ENCODE measurements at regions not wholly inside any gene's neighbourhood (a gene's known extent, or its start where the extent isn't known, plus 50 kb on each side); places are given as distances from the start of the nearest gene placed in this dataset.
A peak's percentile ranks its signal among the peaks of the same experiment; 100 is the strongest.

DNA sequence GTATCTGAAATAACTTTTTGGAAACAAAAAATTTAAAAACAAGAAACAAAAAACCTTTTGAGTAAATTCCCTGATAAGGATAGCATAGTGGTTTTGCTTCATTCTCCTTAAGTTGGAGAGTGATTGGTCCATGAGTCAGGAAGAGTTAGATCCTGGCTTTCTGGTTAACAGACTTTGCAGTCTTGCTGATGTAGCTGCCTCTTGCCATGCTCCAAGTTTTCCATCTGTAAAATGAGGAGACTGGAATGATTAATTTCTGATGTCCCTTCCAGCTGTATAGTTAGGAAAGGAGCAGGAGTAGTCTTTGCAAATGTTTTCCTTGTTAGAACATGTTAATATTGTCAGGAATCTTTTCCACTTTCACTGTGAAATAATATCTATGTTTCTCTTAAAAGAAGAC is 266.6 kb downstream of the DNAJB9 start:
- Histone ChIP-seq H3K4me2 (no peak overlapping the region), H3F3A (ENCODE audit: low read depth) (no peaks in the 10 kb centered on the region), H3K79me2 (ENCODE audit: low read depth) (no peaks in the 10 kb centered on the region), H3K4me1 (no peaks in the 10 kb centered on the region), H3K4me3 (no peak overlapping the region), H4K20me1 (ENCODE audit: low read depth) (no peaks in the 10 kb centered on the region), H3K9ac (no peak overlapping the region), H3K9me3 (ENCODE audit: low read depth) (peaks cover 11% of the 10 kb centered on the region), H3K27ac (no peak overlapping the region), H3K27me3 (no peaks in the 10 kb centered on the region), H3K36me3 (no peaks in the 10 kb centered on the region), H2AFZ (replicated peaks) (peak overlapping the region; percentile 2)
- no peak for DNase-seq (ENCODE audit: low spot score)
- peaks cover 3% of the 10 kb centered on the region for H3K27me3 Mint-ChIP-seq (ENCODE audit: insufficient read depth, low read depth)
- no peak overlapping the region for H3K27ac Mint-ChIP-seq
- no peak overlapping the region for H3K4me3 Mint-ChIP-seq
- H3K9me3 Mint-ChIP-seq = peaks cover 12% of the 10 kb centered on the region
- no peaks in the 10 kb centered on the region for H3K4me1 Mint-ChIP-seq
- no peaks in the 10 kb centered on the region for H3K36me3 Mint-ChIP-seq
- TF ChIP-seq EZH2phosphoT487 (IDR thresholded peaks at IDR 0.05) = no peak
- TF ChIP-seq EZH2 (IDR thresholded peaks at IDR 0.05) = no peak
- TF ChIP-seq, protein P1, sequence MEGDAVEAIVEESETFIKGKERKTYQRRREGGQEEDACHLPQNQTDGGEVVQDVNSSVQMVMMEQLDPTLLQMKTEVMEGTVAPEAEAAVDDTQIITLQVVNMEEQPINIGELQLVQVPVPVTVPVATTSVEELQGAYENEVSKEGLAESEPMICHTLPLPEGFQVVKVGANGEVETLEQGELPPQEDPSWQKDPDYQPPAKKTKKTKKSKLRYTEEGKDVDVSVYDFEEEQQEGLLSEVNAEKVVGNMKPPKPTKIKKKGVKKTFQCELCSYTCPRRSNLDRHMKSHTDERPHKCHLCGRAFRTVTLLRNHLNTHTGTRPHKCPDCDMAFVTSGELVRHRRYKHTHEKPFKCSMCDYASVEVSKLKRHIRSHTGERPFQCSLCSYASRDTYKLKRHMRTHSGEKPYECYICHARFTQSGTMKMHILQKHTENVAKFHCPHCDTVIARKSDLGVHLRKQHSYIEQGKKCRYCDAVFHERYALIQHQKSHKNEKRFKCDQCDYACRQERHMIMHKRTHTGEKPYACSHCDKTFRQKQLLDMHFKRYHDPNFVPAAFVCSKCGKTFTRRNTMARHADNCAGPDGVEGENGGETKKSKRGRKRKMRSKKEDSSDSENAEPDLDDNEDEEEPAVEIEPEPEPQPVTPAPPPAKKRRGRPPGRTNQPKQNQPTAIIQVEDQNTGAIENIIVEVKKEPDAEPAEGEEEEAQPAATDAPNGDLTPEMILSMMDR (IDR thresholded peaks at IDR 0.05) = no peak

DNA sequence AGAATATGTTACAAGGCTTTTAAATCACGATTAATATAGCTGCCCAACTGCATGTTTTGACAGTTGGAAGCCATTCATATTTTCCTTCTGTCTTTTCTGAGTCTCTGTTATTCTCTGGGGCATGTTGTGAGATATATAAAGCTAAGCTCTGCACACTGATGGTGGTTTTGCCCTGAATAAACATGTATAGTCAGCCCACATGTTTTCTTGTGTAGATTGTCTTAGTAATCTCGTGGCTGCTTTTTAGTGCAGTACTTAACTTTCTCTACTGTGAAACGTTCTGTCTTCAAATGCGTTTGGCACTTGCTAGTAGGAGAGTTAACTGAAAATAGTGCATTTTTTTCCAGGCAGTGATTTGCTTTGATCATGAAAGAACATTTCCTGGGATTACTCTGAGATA is 268.5 kb downstream of the DNAJB9 start:
- Histone ChIP-seq H3K27me3 (no peaks in the 10 kb centered on the region), H3K4me3 (no peak overlapping the region), H3K9me3 (ENCODE audit: low read depth) (peaks cover 11% of the 10 kb centered on the region), H3F3A (ENCODE audit: low read depth) (no peaks in the 10 kb centered on the region), H3K27ac (no peak overlapping the region), H3K79me2 (ENCODE audit: low read depth) (no peaks in the 10 kb centered on the region), H3K4me1 (no peaks in the 10 kb centered on the region), H3K9ac (no peak overlapping the region), H4K20me1 (ENCODE audit: low read depth) (no peaks in the 10 kb centered on the region), H3K36me3 (no peaks in the 10 kb centered on the region), H3K4me2 (no peak overlapping the region), H2AFZ (replicated peaks) (peak overlapping the region; percentile 22)
- Mint-ChIP-seq H3K9me3 (peaks cover 10% of the 10 kb centered on the region), H3K27ac (no peak overlapping the region), H3K36me3 (no peaks in the 10 kb centered on the region), H3K4me3 (no peak overlapping the region), H3K4me1 (no peaks in the 10 kb centered on the region), H3K27me3 (ENCODE audit: insufficient read depth, low read depth) (peaks cover 3% of the 10 kb centered on the region)
- no peak for DNase-seq (ENCODE audit: low spot score)
- no peak for TF ChIP-seq EZH2 (IDR thresholded peaks at IDR 0.05)
- TF ChIP-seq, protein P1 (IDR thresholded peaks at IDR 0.05) = no peak
- TF ChIP-seq EZH2phosphoT487 (IDR thresholded peaks at IDR 0.05) = no peak

DNA sequence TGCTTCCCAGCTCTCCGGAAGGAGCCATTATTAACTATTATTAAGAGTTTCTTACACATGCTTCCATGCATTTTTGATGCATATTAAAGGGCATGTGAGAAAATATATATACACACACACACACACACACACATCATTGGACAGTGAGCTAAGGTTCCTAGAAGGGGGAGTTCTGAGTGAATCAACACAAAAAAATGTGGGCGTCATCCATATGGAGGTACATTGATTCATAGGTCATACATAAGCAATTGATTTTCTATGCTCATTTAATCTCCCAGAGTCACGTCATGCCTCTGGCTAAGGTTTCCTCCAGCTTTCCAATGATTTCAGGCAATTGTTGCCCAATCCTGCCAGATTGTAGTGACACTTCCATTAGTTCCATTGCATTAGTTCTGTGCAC is 269.4 kb downstream of the DNAJB9 start:
- Mint-ChIP-seq H3K4me1 (no peaks in the 10 kb centered on the region), H3K9me3 (peaks cover 7% of the 10 kb centered on the region), H3K27ac (no peak overlapping the region), H3K27me3 (ENCODE audit: insufficient read depth, low read depth) (peaks cover 3% of the 10 kb centered on the region), H3K4me3 (no peak overlapping the region), H3K36me3 (no peaks in the 10 kb centered on the region)
- no peaks in the 10 kb centered on the region for H4K20me1 ChIP-seq (ENCODE audit: low read depth)
- no peak overlapping the region for H3K27ac ChIP-seq
- no peaks in the 10 kb centered on the region for H3K4me1 ChIP-seq
- TF ChIP-seq, protein P1 (IDR thresholded peaks at IDR 0.05) = no peak
- TF ChIP-seq EZH2 (IDR thresholded peaks at IDR 0.05) = no peak
- H2AFZ ChIP-seq (replicated peaks) = no peak overlapping the region
- no peak for DNase-seq (ENCODE audit: low spot score)
- peaks cover 4% of the 10 kb centered on the region for H3K9me3 ChIP-seq (ENCODE audit: low read depth)
- no peaks in the 10 kb centered on the region for H3K27me3 ChIP-seq
- no peak overlapping the region for H3K9ac ChIP-seq
- no peaks in the 10 kb centered on the region for H3K36me3 ChIP-seq
- no peaks in the 10 kb centered on the region for H3F3A ChIP-seq (ENCODE audit: low read depth)
- H3K4me3 ChIP-seq = no peak overlapping the region
- no peaks in the 10 kb centered on the region for H3K79me2 ChIP-seq (ENCODE audit: low read depth)
- H3K4me2 ChIP-seq = no peak overlapping the region

DNA sequence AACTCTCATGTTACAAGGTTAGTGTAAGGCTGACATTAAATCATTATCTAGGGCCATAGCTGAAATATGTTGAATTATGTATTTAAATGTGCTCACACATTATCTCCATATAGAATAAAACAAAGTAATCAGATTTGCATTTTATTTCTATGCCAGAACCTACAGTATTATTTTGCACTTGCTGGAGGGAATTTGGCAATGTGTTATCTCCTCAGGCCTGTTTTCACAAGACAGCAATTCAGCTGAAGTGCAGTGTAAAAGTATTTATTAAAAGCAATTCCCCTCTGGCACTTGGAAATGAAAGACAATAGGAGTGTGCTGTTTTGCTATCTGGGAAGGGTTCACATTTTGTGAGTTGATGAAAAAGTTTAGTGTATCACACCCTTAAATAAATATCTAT is 276.3 kb downstream of the DNAJB9 start:
- Histone ChIP-seq H3K4me1 (no peaks in the 10 kb centered on the region), H3K27ac (no peak overlapping the region), H3K9ac (no peak overlapping the region), H2AFZ (replicated peaks) (no peak overlapping the region), H3K27me3 (no peaks in the 10 kb centered on the region), H3K79me2 (ENCODE audit: low read depth) (no peaks in the 10 kb centered on the region), H3K4me3 (no peak overlapping the region), H3K36me3 (no peaks in the 10 kb centered on the region), H3F3A (ENCODE audit: low read depth) (no peaks in the 10 kb centered on the region), H3K4me2 (no peak overlapping the region), H4K20me1 (ENCODE audit: low read depth) (no peaks in the 10 kb centered on the region), H3K9me3 (ENCODE audit: low read depth) (no peaks in the 10 kb centered on the region)
- Mint-ChIP-seq H3K9me3 (no peaks in the 10 kb centered on the region), H3K27ac (no peak overlapping the region), H3K4me3 (no peak overlapping the region), H3K36me3 (no peaks in the 10 kb centered on the region), H3K27me3 (ENCODE audit: insufficient read depth, low read depth) (no peaks in the 10 kb centered on the region), H3K4me1 (peaks cover 3% of the 10 kb centered on the region)
- no peak for DNase-seq (ENCODE audit: low spot score)
- no peak for TF ChIP-seq EZH2 (IDR thresholded peaks at IDR 0.05)
- TF ChIP-seq, protein P1 (IDR thresholded peaks at IDR 0.05) = no peak
- TF ChIP-seq EZH2phosphoT487 (IDR thresholded peaks at IDR 0.05) = no peak

All from neural progenitor cell (in vitro differentiated cells).